WI38 (cell line): ENCODE measurements at regions not wholly inside any gene's neighbourhood (a gene's known extent, or its start where the extent isn't known, plus 50 kb on each side); places are given as distances from the start of the nearest gene placed in this dataset.
"Not testable (repeated sequence)": the region's sequence is repeated elsewhere in the genome, so short reads cannot be mapped to it uniquely, and the experiment has no call there.

Source experiments
- H3K4me3 ChIP-seq: 2 replicates; pipeline ENCODE4 v1.5.1; 2011; ENCODE audit warnings: low read depth, mild to moderate bottlenecking, control low read depth, low read length
- TF ChIP-seq, protein P1 (sequence below): IDR thresholded peaks from 2 replicates; pipeline ENCODE4 v1.5.1; 2012; ENCODE audit warnings: low read depth, mild to moderate bottlenecking, control low read depth, low read length

DNA sequence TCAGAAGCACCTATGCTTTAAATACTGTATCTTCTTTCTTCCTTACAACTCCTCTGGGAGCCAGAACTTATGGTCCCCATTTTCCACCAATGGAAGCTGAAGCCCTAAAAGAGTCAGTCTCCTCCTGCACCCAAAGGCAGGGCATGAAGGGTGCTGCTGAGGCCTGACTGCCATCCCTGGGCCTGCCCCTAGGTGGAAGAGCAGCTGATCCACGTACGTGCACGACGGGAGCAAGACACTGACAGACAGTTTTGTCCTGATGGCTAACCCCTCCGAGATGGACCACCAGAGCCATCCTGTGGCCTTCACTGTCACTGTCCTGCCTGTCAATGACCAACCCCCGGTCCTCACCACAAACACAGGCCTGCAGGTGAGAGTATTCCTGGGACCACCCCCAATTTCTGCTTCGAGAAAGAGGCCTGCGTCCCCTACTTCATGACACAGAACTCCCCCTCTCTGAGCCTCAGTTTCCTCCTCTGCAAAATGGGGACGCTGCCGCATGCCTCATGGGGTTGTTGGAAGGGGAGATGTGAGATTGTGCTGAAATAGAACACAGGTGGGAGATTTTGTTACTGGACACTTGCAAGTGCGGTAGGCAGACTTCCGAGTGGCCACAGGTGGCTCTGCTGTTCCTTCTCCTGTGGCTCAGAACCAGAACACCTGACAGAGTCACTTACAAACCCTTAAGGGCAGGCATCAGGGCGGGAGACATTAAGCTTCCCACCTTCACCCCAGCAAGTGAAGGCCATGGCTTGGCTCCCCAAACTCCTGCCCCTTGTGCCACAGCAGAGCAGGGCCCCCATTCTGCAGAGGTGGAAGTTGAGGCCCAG is 175.4 kb downstream of the TBC1D2B start:
- H3K4me3 ChIP-seq, result no peak overlapping the region
- TF ChIP-seq, protein P1, sequence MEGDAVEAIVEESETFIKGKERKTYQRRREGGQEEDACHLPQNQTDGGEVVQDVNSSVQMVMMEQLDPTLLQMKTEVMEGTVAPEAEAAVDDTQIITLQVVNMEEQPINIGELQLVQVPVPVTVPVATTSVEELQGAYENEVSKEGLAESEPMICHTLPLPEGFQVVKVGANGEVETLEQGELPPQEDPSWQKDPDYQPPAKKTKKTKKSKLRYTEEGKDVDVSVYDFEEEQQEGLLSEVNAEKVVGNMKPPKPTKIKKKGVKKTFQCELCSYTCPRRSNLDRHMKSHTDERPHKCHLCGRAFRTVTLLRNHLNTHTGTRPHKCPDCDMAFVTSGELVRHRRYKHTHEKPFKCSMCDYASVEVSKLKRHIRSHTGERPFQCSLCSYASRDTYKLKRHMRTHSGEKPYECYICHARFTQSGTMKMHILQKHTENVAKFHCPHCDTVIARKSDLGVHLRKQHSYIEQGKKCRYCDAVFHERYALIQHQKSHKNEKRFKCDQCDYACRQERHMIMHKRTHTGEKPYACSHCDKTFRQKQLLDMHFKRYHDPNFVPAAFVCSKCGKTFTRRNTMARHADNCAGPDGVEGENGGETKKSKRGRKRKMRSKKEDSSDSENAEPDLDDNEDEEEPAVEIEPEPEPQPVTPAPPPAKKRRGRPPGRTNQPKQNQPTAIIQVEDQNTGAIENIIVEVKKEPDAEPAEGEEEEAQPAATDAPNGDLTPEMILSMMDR, result no peak

- TF ChIP-seq, protein P1, result no peak
- H3K4me3 ChIP-seq, result no peak overlapping the region
These were observed 176.1 kb downstream of the TBC1D2B start for GRCh38 chr15:77901251-77901881.

DNA sequence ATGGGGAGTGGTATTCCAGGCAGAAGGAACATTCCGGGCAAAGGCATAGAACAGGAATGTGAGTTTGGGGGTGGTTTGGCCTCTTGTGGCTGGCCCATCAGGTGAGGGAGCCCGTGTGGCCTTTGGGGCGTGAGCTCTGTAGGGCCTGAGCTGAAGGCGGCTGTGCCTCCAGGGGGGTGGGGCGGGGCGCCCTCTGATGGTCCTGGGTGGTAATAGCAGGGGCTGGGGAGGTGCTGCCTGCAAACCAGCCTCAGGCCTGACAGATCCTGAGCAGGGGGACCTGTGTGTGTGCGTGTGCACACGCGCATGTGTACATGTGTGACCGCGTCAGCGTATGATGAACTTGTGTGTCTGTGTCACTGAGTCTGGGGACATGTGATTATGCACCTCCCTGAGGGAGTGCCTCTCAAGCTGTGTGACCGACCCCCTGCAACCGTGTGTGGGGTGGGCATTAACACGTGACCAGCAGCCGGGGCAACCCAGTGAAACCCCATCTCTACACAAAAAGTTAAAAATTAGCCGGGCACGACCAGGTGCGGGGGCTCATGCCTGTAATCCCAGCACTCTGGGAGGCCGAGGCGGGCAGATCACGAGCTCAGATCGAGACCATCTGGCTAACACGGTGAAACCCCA is 177.1 kb downstream of the TBC1D2B start:
- H3K4me3 ChIP-seq, result not testable (repeated sequence)
- TF ChIP-seq, protein P1, result peak; percentile 36

DNA sequence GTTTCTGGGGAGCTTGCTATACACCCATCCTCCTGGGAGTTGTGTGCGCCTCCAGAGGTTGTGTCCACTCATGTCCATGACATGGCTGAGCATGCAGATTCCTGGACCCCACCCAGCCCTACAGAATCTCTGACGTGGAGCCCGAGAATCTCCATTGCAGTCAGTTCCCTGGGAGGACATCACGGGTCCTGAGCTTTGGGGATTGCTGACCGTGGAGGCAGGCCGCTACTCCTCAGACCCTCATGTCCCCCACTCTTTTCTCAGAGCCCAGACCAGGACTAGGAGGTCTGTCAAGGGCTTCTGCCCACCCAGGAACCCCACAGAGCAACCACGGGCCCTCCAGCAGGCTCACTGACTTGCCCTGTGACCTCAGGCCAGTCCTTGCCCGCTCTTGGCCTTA is 177.7 kb downstream of the TBC1D2B start:
- not testable (repeated sequence) for H3K4me3 ChIP-seq

DNA sequence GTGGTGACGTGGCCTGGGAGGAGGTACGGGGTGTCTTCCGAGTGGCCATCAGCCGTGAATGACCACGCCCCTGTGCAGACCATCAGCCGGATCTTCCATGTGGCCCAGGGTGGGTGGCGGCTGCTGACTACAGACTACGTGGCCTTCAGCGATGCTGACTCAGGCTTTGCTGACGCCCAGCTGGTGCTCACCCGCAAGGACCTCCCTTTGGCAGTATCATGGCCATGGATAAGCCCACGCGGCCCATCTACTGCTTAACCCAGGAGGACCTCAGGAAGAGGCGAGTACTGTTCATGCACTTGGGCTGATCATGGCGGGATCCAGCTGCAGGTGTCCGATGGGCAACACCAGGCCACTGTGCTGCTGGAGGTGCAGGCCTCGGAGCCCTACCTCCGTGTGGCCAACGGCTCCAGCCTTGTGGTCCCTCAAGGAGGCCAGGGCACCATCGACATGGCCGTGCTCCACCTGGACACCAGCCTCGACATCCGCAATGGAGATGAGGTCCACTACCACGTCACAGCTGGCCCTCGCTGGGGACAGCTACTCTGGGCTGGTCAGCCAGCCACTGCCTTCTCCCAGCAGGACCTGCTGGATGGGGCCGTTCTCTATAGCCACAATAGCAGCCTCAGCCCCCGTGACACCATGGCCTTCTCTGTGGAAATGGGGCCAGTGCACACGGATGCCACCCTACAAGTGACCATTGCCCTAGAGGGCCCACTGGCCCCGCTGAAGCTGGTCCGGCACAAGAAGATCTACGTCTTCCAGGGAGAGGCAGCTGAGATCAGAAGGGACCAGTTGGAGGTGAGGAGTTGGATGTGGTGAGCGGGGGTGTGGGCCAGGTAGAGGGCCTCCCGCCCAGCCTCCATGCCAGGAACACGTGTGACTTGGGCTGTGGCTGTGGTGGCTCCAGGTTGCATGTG is 178.4 kb downstream of the TBC1D2B start:
- no peak overlapping the region for H3K4me3 ChIP-seq
- TF ChIP-seq, protein P1, result no peak

- H3K4me3 ChIP-seq, result no peak overlapping the region
- TF ChIP-seq, protein P1, result no peak
These were observed 179.6 kb downstream of the TBC1D2B start for GRCh38 chr15:77897896-77898406.

GRCh38 chr15:77897113-77897895 is 180.2 kb downstream of the TBC1D2B start:
- H3K4me3 ChIP-seq, result not testable (repeated sequence)

GRCh38 chr15:77896147-77897112 is 181.1 kb downstream of the TBC1D2B start:
- not testable (repeated sequence) for H3K4me3 ChIP-seq
